PFSK-1 (cell line): ENCODE measurements at regions not wholly inside any gene's neighbourhood (a gene's known extent, or its start where the extent isn't known, plus 50 kb on each side); places are given as distances from the start of the nearest gene placed in this dataset.

Experiments
- SIN3A ChIP-seq: IDR thresholded peaks from 2 replicates; pipeline ENCODE4 v1.6.1; 2012; ENCODE audit warnings: mild to moderate bottlenecking, low read length, moderate library complexity, borderline replicate concordance; ENCODE audit not compliant: insufficient read depth
- TAF1 ChIP-seq: IDR thresholded peaks from 2 replicates; pipeline ENCODE4 v1.6.1; 2012; ENCODE audit warnings: low read length, control low read depth, borderline replicate concordance; ENCODE audit not compliant: insufficient read depth

DNA sequence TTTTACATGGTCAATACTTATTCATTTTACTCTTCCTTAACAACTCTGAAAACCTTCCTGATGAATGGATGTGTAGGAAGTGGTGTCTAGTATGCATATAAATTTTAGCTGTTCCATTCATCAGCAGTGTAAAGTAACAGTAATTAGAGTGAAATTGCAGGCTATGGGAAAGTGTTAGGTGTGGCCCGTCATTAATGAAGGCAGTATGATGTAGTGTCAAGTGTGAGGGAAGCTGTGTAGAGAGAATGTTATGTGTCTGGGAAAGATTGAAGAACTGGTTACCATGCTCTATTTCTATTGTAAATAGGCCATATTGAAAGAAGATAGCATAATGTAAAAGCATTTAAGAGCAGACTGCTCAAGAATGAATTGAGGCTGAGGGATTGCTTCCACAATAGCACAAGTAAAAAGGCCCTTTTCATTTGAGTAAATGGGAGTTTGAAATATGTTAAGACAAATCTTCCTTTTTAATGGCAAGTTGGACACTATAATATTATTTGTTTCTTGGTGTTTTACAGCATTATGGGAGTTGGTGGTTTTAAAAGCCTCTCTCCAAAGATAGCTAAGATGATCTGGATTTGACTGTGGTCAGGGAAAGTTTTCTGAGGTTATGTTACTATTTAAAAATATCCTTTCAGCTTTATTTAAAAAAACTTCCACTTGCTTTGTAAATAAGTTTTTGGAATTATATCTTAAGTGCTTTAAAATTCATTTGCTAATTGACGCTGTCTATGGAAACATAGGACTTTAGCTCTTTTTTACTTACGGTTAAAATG is 401.0 kb upstream of the ZEB2 start:
- no peak for TF ChIP-seq TAF1
- no peak for TF ChIP-seq SIN3A
